ENCODE measurements at regions not wholly inside any gene's neighbourhood (a gene's known extent, or its start where the extent isn't known, plus 50 kb on each side); places are given as distances from the start of the nearest gene placed in this dataset.

DNA sequence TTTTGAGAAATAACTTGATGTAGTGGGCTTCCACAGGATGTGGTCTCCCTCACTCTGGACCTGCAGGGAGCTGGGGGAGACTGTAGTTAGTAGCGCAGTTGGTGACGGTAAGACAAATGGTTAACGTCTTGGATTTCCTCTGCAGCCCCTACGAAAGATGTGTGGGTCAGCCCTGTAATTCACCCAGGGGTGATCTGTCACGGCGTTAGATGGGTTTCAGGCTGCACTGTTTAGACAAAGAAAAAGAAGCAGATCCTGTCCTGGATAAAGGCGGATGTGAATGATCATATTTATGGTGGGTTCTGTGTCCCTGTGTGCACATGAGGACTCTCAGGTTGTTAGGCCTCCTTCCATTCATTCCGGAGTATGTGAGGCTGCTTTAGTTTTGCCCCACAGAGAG is 142.0 kb upstream of the SLC28A3 start:
- Histone ChIP-seq H3K27ac (ENCODE audit: low read length) (no peak overlapping the region), H3K4me2 (ENCODE audit: insufficient read depth, low read length) (no peak overlapping the region), H3K4me3 (ENCODE audit: low read depth in 1 of 2, low read length in 2 of 2) (no peak overlapping the region), H3K36me3 (ENCODE audit: insufficient read depth, low read length) (no peaks in the 10 kb centered on the region), H3K79me2 (ENCODE audit: insufficient read depth, low read length) (no peaks in the 10 kb centered on the region), H3K9me3 (ENCODE audit: insufficient read depth, low read length, severe bottlenecking) (no peaks in the 10 kb centered on the region), H3K4me1 (ENCODE audit: insufficient read depth, low read length) (no peaks in the 10 kb centered on the region), H4K20me1 (ENCODE audit: insufficient read depth, low read length) (no peaks in the 10 kb centered on the region), H2AFZ (ENCODE audit: low read depth, low read length) (no peak overlapping the region), H3K27me3 (ENCODE audit: insufficient read depth, low read length, poor library complexity) (no peaks in the 10 kb centered on the region), H3K9ac (ENCODE audit: low read depth, low read length) (no peak overlapping the region)
- TF ChIP-seq CTCF (IDR thresholded peaks at IDR 0.05; ENCODE audit: borderline replicate concordance, extremely low read depth, low read length, poor library complexity, severe bottlenecking) (no peak), EZH2 (IDR thresholded peaks at IDR 0.05; ENCODE audit: borderline replicate concordance, low read depth, low read length, severe bottlenecking) (no peak)
- no peak for DNase-seq
- no peak for ATAC-seq (ENCODE audit: insufficient read depth, low read depth)

GRCh38 chr9:84484172-84484571 is 143.6 kb upstream of the SLC28A3 start:
- Histone ChIP-seq H3K9ac (ENCODE audit: low read depth, low read length) (no peak overlapping the region), H3K36me3 (ENCODE audit: insufficient read depth, low read length) (no peaks in the 10 kb centered on the region), H3K4me3 (ENCODE audit: low read depth in 1 of 2, low read length in 2 of 2) (no peak overlapping the region), H3K9me3 (ENCODE audit: insufficient read depth, low read length, severe bottlenecking) (no peaks in the 10 kb centered on the region), H2AFZ (ENCODE audit: low read depth, low read length) (no peak overlapping the region), H3K27me3 (ENCODE audit: insufficient read depth, low read length, poor library complexity) (no peaks in the 10 kb centered on the region), H3K79me2 (ENCODE audit: insufficient read depth, low read length) (no peaks in the 10 kb centered on the region), H3K27ac (ENCODE audit: low read length) (no peak overlapping the region), H3K4me1 (ENCODE audit: insufficient read depth, low read length) (no peaks in the 10 kb centered on the region), H3K4me2 (ENCODE audit: insufficient read depth, low read length) (no peak overlapping the region), H4K20me1 (ENCODE audit: insufficient read depth, low read length) (no peaks in the 10 kb centered on the region)
- no peak for ATAC-seq (ENCODE audit: insufficient read depth, low read depth)
- DNase-seq = no peak
- TF ChIP-seq EZH2 (IDR thresholded peaks at IDR 0.05; ENCODE audit: borderline replicate concordance, low read depth, low read length, severe bottlenecking) (no peak), CTCF (IDR thresholded peaks at IDR 0.05; ENCODE audit: borderline replicate concordance, extremely low read depth, low read length, poor library complexity, severe bottlenecking) (no peak)

DNA sequence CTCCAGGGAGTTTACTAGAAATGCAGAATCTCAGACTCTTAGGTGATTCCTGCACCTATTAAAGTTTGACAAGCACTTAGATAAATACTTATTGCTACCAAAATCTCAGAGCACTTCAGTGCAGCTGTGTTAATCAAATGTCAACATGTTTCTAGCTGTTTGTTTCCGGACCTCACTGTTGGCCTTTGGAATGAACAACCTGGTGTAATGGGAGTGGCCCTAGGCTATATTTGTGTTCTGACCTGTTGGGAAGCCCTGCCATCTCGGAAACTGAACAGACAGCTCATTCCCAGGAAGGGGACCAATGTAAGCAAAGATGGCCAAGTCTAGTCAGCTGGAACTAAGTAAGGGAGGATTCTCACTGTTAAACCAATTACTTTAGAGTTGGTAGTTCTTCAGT is 145.0 kb upstream of the SLC28A3 start:
- no peaks in the 10 kb centered on the region for H3K27me3 ChIP-seq (ENCODE audit: insufficient read depth, low read length, poor library complexity)
- no peaks in the 10 kb centered on the region for H3K79me2 ChIP-seq (ENCODE audit: insufficient read depth, low read length)
- ATAC-seq (ENCODE audit: insufficient read depth, low read depth) (no peak), DNase-seq (no peak)
- no peak overlapping the region for H3K9ac ChIP-seq (ENCODE audit: low read depth, low read length)
- no peaks in the 10 kb centered on the region for H3K9me3 ChIP-seq (ENCODE audit: insufficient read depth, low read length, severe bottlenecking)
- H3K4me3 ChIP-seq (ENCODE audit: low read depth in 1 of 2, low read length in 2 of 2) = no peak overlapping the region
- H3K4me2 ChIP-seq (ENCODE audit: insufficient read depth, low read length) = no peak overlapping the region
- no peaks in the 10 kb centered on the region for H4K20me1 ChIP-seq (ENCODE audit: insufficient read depth, low read length)
- H2AFZ ChIP-seq (ENCODE audit: low read depth, low read length) = no peak overlapping the region
- H3K36me3 ChIP-seq (ENCODE audit: insufficient read depth, low read length) = no peaks in the 10 kb centered on the region
- H3K27ac ChIP-seq (ENCODE audit: low read length) = no peak overlapping the region
- TF ChIP-seq EZH2 (IDR thresholded peaks at IDR 0.05; ENCODE audit: borderline replicate concordance, low read depth, low read length, severe bottlenecking) = no peak
- no peak for TF ChIP-seq CTCF (IDR thresholded peaks at IDR 0.05; ENCODE audit: borderline replicate concordance, extremely low read depth, low read length, poor library complexity, severe bottlenecking)
- no peaks in the 10 kb centered on the region for H3K4me1 ChIP-seq (ENCODE audit: insufficient read depth, low read length)

GRCh38 chr9:84486663-84487062 is 146.1 kb upstream of the SLC28A3 start:
- no peak overlapping the region for H3K9ac ChIP-seq (ENCODE audit: low read depth, low read length)
- no peaks in the 10 kb centered on the region for H3K9me3 ChIP-seq (ENCODE audit: insufficient read depth, low read length, severe bottlenecking)
- H3K79me2 ChIP-seq (ENCODE audit: insufficient read depth, low read length) = no peaks in the 10 kb centered on the region
- no peaks in the 10 kb centered on the region for H3K4me1 ChIP-seq (ENCODE audit: insufficient read depth, low read length)
- H3K27me3 ChIP-seq (ENCODE audit: insufficient read depth, low read length, poor library complexity) = no peaks in the 10 kb centered on the region
- no peak overlapping the region for H2AFZ ChIP-seq (ENCODE audit: low read depth, low read length)
- TF ChIP-seq EZH2 (IDR thresholded peaks at IDR 0.05; ENCODE audit: borderline replicate concordance, low read depth, low read length, severe bottlenecking) (no peak), CTCF (IDR thresholded peaks at IDR 0.05; ENCODE audit: borderline replicate concordance, extremely low read depth, low read length, poor library complexity, severe bottlenecking) (no peak)
- no peaks in the 10 kb centered on the region for H3K36me3 ChIP-seq (ENCODE audit: insufficient read depth, low read length)
- ATAC-seq (ENCODE audit: insufficient read depth, low read depth) = no peak
- H3K4me3 ChIP-seq (ENCODE audit: low read depth in 1 of 2, low read length in 2 of 2) = no peak overlapping the region
- no peaks in the 10 kb centered on the region for H4K20me1 ChIP-seq (ENCODE audit: insufficient read depth, low read length)
- H3K27ac ChIP-seq (ENCODE audit: low read length) = no peak overlapping the region
- no peak for DNase-seq
- H3K4me2 ChIP-seq (ENCODE audit: insufficient read depth, low read length) = no peak overlapping the region
